RWPE1 (cell line): ENCODE measurements at regions not wholly inside any gene's neighbourhood (a gene's known extent, or its start where the extent isn't known, plus 50 kb on each side); places are given as distances from the start of the nearest gene placed in this dataset.

Experiments used
- CTCF ChIA-PET: fragments of 350-600 bp; sonication (Branson Sonifier 250); formaldehyde crosslinking; extraction: SDS; loops from one replicate; lab custom pipeline; 2021; lab: Yijun Ruan, JAX
- POLR2A ChIA-PET: fragments of 400-600 bp; formaldehyde crosslinking; extraction: SDS; loops from one replicate; lab custom pipeline; 2020; ENCODE audit warnings: antibody characterized with exemption; ENCODE audit not compliant: low non-redundant PET; lab: Yijun Ruan, JAX
- DNase-seq: peaks from one replicate; pipeline ENCODE4 v3.0.0; 2012; ENCODE audit warnings: low spot score
- H3K27ac ChIP-seq: fragments of 450-650 bp; 2 replicates; pipeline ENCODE4 v1.5.1; 2017
- CTCF ChIP-seq: fragments of 450-650 bp; conservative IDR thresholded peaks from 2 replicates; pipeline ENCODE4 v1.5.1; 2017; ENCODE audit warnings: low read depth, mild to moderate bottlenecking

GRCh38 chr1:110283677-110284076, 55.5 kb upstream of the RBM15 start:
- H3K27ac ChIP-seq = no peak overlapping the region
- CTCF ChIA-PET = interaction anchor here (0.6 kb wide), 1 partner anchor 24 kb away, joined by 3 read pairs; no protein-coding TSS in a partner anchor
- POLR2A ChIA-PET = no interaction called here
- TF ChIP-seq CTCF = no peak
- no peak for DNase-seq

- no peak overlapping the region for H3K27ac ChIP-seq
- CTCF ChIA-PET = interaction anchor here (0.6 kb wide), 1 partner anchor 21 kb away, joined by 6 read pairs; no protein-coding TSS in a partner anchor
Measured at GRCh38 chr1:110285316-110285715, 53.9 kb upstream of the RBM15 start.

DNA sequence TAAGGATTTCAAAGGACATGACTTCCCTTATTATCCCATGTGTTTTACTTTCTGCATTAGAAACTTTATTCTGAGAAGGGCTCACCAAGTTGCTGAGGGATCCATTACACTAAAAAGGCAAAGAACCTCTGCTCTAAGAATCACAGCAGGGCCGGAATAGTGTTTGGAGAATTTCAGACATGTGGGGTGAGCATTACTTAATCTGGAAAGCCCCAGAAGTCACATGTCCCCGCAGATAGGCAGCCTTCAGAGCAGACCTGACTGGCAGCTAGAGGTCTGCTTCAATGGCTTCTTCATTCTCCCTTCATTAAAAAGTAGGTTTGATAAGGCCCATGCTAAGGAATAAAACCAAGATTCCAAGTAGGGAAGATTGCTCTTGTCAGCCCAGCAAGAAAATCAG, 52.6 kb upstream of the RBM15 start:
- DNase-seq = no peak
- CTCF ChIA-PET = interaction anchor here (0.5 kb wide), 1 partner anchor 62 kb away, joined by 3 read pairs; no protein-coding TSS in a partner anchor

More at GRCh38 chr1:110285316-110285715, 53.9 kb upstream of the RBM15 start:
- no peak for TF ChIP-seq CTCF
- no peak for DNase-seq
- POLR2A ChIA-PET = no interaction called here

DNA sequence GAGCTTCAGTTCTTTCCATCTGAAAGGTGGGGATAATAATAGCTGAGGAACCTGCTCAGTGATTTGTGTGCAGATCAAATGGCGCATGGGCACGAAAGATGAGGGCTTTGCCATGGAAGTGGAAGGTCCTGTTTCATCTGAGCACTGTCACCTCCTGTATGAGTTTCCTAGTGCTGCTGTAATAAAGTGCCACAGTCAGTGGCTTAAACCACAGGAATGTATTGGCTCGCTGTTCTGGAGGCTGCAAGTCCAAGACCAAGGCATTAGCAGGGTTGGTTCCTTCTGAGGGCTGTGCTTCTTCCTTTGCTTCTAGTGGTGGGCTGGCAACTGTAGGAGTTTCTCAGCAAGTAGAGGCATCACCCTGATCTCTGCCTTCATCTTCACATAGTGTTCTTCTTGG, 51.1 kb upstream of the RBM15 start:
- no peak for DNase-seq
- ChIA-PET CTCF (no interaction called here), POLR2A (no interaction called here)
- no peak for TF ChIP-seq CTCF
- H3K27ac ChIP-seq = no peak overlapping the region

More for the DNA sequence above, 52.6 kb upstream of the RBM15 start:
- H3K27ac ChIP-seq = no peak overlapping the region
- TF ChIP-seq CTCF = no peak
- POLR2A ChIA-PET = no interaction called here
